Thyroid gland (tissue), 4 donors: ENCODE measurements at regions not wholly inside any gene's neighbourhood (a gene's known extent, or its start where the extent isn't known, plus 50 kb on each side); places are given as distances from the start of the nearest gene placed in this dataset.

Source experiments
- DNase-seq, 2 donors: peaks; one replicate each; pipeline ENCODE4 v3.0.0-alpha.2; 2019
- H3K27ac ChIP-seq, 3 donors: fragments of 200-600 bp; sonication (generic); 1 replicate in 2 of 3; 2 replicates in 1 of 3; pipeline ENCODE4 v1.5.1; 2016 to 2019; ENCODE audit warnings: mild to moderate bottlenecking in 1 of 3, moderate library complexity in 1 of 3
- H3K27me3 ChIP-seq: fragments of 200-600 bp; sonication (generic); one replicate; pipeline ENCODE4 v1.5.1; 2019
- H3K36me3 ChIP-seq, 2 donors: fragments of 200-600 bp; sonication (generic); one replicate each; pipeline ENCODE4 v1.5.1; 2016 to 2019
- H3K4me1 ChIP-seq, 2 donors: fragments of 200-600 bp; sonication (generic); one replicate each; pipeline ENCODE4 v1.5.1; 2017 to 2019
- H3K4me3 ChIP-seq, 3 donors: fragments of 200-600 bp; sonication (generic); replicated peaks in 1 of 3; 1 replicate in 2 of 3; 2 replicates in 1 of 3; pipeline ENCODE4 v1.5.1; 2016; ENCODE audit warnings: mild to moderate bottlenecking in 1 of 3
- H3K9me3 ChIP-seq: fragments of 200-600 bp; sonication (generic); one replicate; pipeline ENCODE4 v1.5.1; 2017
- CTCF ChIP-seq, 6 experiments: fragments of 200-600 bp in 3 of 6; fragments of 450-650 bp in 3 of 6; sonication (generic) in 3 of 6; IDR thresholded peaks; one replicate each; pipeline ENCODE4 v1.5.1; 2016 to 2019; ENCODE audit warnings: antibody characterized with exemption in 6 of 6, mild to moderate bottlenecking in 2 of 6, inconsistent platforms in 1 of 6, moderate library complexity in 1 of 6
- POLR2A ChIP-seq, 2 donors: fragments of 450-650 bp; IDR thresholded peaks; one replicate each; pipeline ENCODE4 v1.6.1; 2017; ENCODE audit warnings: antibody characterized with exemption in 2 of 2, mild to moderate bottlenecking in 2 of 2, moderate library complexity in 1 of 2
- WGBS, 2 donors: methylation state at CpG; one replicate each; pipeline ENCODE4 v1.1.5; 2017; 5-methylcytosine and 5-hydroxymethylcytosine counted together
- intact Hi-C: fragments of 100-400 bp; cut with DNase I; formaldehyde crosslinking; loops from one replicate; pipeline ENCODE4 v1.15.1; 2023

GRCh38 chr2:144099780-144100377 is 420.0 kb downstream of the ZEB2 start:
- no peaks in the 10 kb centered on the region for H3K9me3 ChIP-seq
- no peak overlapping the region for H3K27ac ChIP-seq
- DNase-seq: no peak
- intact Hi-C loops: no loop called here
- H3K4me3 ChIP-seq: no peak overlapping the region
- peaks cover 0 to 7% of the 10 kb centered on the region in 2 donors for H3K4me1 ChIP-seq
- TF ChIP-seq POLR2A (IDR thresholded peaks at IDR 0.05): no peak
- TF ChIP-seq CTCF (IDR thresholded peaks at IDR 0.05): peak in 2 of 6 experiments; percentile 24 to 41
- WGBS, 2 donors: 46 to 47% methylated on average over 6 of the region's 6 CpGs
- H3K27me3 ChIP-seq: no peaks in the 10 kb centered on the region
- no peaks in the 10 kb centered on the region for H3K36me3 ChIP-seq

GRCh38 chr2:144099340-144099739 is 420.6 kb downstream of the ZEB2 start:
- 56 to 59% methylated on average over 4 of the region's 4 CpGs for WGBS, 2 donors
- Histone ChIP-seq H3K36me3 (no peaks in the 10 kb centered on the region), H3K27ac (no peak overlapping the region), H3K27me3 (no peaks in the 10 kb centered on the region), H3K9me3 (no peaks in the 10 kb centered on the region), H3K4me3 (no peak overlapping the region), H3K4me1 (peaks cover 0 to 7% of the 10 kb centered on the region in 2 donors)
- intact Hi-C loops: no loop called here
- DNase-seq: no peak
- no peak for TF ChIP-seq POLR2A (IDR thresholded peaks at IDR 0.05)
- no peak for TF ChIP-seq CTCF (IDR thresholded peaks at IDR 0.05)

- DNase-seq: peak; percentile 48 to 58
- 32 to 44% methylated on average over 6 of the region's 6 CpGs for WGBS, 2 donors
- Histone ChIP-seq H3K27me3 (no peaks in the 10 kb centered on the region), H3K4me3 (no peak overlapping the region), H3K9me3 (no peaks in the 10 kb centered on the region), H3K27ac (no peak overlapping the region), H3K4me1 (peaks cover 0 to 7% of the 10 kb centered on the region in 2 donors), H3K36me3 (no peaks in the 10 kb centered on the region)
- TF ChIP-seq CTCF (IDR thresholded peaks at IDR 0.05) (no peak), POLR2A (IDR thresholded peaks at IDR 0.05) (no peak)
- intact Hi-C loops: no loop called here
These were observed 422.3 kb downstream of the ZEB2 start for GRCh38 chr2:144097440-144098225.

GRCh38 chr2:144096531-144096930 is 423.4 kb downstream of the ZEB2 start:
- no peak for DNase-seq
- no peaks in the 10 kb centered on the region for H3K27me3 ChIP-seq
- H3K4me1 ChIP-seq: peaks cover 0 to 7% of the 10 kb centered on the region in 2 donors
- WGBS, 2 donors: 99 to 100% methylated on average over 2 of the region's 2 CpGs
- no peak overlapping the region for H3K4me3 ChIP-seq
- H3K9me3 ChIP-seq: no peaks in the 10 kb centered on the region
- intact Hi-C loops: no loop called here
- no peak for TF ChIP-seq POLR2A (IDR thresholded peaks at IDR 0.05)
- no peak for TF ChIP-seq CTCF (IDR thresholded peaks at IDR 0.05)
- no peak overlapping the region for H3K27ac ChIP-seq
- no peaks in the 10 kb centered on the region for H3K36me3 ChIP-seq
